NCI-H187 treated with DMSO at 0.1 percent for 48 hours (cell line): ENCODE measurements at regions not wholly inside any gene's neighbourhood (a gene's known extent, or its start where the extent isn't known, plus 50 kb on each side); places are given as distances from the start of the nearest gene placed in this dataset.
A peak's percentile ranks its signal among the peaks of the same experiment; 100 is the strongest.

Source experiments
- DNase-seq: peaks from one replicate; lab custom pipeline; 2025; lab: John Stamatoyannopoulos, UW

- DNase-seq, result no peak
Observed at GRCh38 chr18:33517950-33518349, 60.1 kb upstream of the ASXL3 start.

- no peak for DNase-seq
Observed at GRCh38 chr18:33513027-33513426, 65.0 kb upstream of the ASXL3 start.

- no peak for DNase-seq
Observed at GRCh38 chr18:33507019-33507418, 66.5 kb upstream of the CCDC178 start.

- DNase-seq, result no peak
Observed at GRCh38 chr18:33505798-33506197, 65.3 kb upstream of the CCDC178 start.

GRCh38 chr18:33505297-33505696 is 64.8 kb upstream of the CCDC178 start:
- DNase-seq, result no peak

- DNase-seq, result peak; percentile 1
Observed at GRCh38 chr18:33495278-33495677, 54.8 kb upstream of the CCDC178 start.
